PFSK-1 (cell line): ENCODE measurements at regions not wholly inside any gene's neighbourhood (a gene's known extent, or its start where the extent isn't known, plus 50 kb on each side); places are given as distances from the start of the nearest gene placed in this dataset.

Experiments
- FOXP2 ChIP-seq: optimal IDR thresholded peaks from 2 replicates; pipeline ENCODE3; 2011; ENCODE audit warnings: borderline replicate concordance, control low read depth, inconsistent platforms; ENCODE audit not compliant: insufficient read depth; ENCODE audit errors: extremely low read length, extremely low read depth
- POLR2AphosphoS5 ChIP-seq: IDR thresholded peaks from 2 replicates; pipeline ENCODE4 v1.6.1; 2012; ENCODE audit warnings: low read depth, mild to moderate bottlenecking, control low read depth, low read length, moderate library complexity
- SIN3A ChIP-seq: IDR thresholded peaks from 2 replicates; pipeline ENCODE4 v1.6.1; 2012; ENCODE audit warnings: mild to moderate bottlenecking, low read length, moderate library complexity, borderline replicate concordance; ENCODE audit not compliant: insufficient read depth
- TAF1 ChIP-seq: IDR thresholded peaks from 2 replicates; pipeline ENCODE4 v1.6.1; 2012; ENCODE audit warnings: low read length, control low read depth, borderline replicate concordance; ENCODE audit not compliant: insufficient read depth
- TF ChIP-seq, protein P1 (sequence below), 2 experiments: IDR thresholded peaks; 2 replicates each; pipeline versions ENCODE4 v1.6.1 to v1.8.0; 2011 to 2012; ENCODE audit warnings: low read depth in 2 of 2, low read length in 2 of 2, control low read depth in 1 of 2, inconsistent platforms in 1 of 2, mild to moderate bottlenecking in 1 of 2, moderate library complexity in 1 of 2; ENCODE audit not compliant: insufficient read depth in 1 of 2

DNA sequence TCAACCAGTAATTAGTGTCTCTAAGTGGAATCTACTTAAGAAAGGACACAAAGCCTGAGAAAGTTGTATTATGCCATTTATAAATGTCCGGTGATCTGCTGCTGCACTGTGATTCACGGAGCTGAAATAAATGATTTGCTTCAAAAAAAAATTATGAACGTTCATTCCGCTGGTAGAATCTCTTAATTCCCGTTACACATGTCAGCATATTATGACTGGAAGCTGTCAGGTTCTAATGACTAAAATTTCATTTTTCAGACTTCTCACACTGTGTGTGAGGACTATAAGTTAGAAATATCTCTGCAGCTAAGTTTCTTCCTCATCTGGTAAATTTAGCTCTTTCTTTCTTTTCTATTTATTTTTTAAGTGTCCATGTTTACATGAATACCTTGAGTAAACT, 647.1 kb downstream of the VRK1 start:
- no peak for TF ChIP-seq POLR2AphosphoS5
- no peak for TF ChIP-seq TAF1
- TF ChIP-seq, protein P1, sequence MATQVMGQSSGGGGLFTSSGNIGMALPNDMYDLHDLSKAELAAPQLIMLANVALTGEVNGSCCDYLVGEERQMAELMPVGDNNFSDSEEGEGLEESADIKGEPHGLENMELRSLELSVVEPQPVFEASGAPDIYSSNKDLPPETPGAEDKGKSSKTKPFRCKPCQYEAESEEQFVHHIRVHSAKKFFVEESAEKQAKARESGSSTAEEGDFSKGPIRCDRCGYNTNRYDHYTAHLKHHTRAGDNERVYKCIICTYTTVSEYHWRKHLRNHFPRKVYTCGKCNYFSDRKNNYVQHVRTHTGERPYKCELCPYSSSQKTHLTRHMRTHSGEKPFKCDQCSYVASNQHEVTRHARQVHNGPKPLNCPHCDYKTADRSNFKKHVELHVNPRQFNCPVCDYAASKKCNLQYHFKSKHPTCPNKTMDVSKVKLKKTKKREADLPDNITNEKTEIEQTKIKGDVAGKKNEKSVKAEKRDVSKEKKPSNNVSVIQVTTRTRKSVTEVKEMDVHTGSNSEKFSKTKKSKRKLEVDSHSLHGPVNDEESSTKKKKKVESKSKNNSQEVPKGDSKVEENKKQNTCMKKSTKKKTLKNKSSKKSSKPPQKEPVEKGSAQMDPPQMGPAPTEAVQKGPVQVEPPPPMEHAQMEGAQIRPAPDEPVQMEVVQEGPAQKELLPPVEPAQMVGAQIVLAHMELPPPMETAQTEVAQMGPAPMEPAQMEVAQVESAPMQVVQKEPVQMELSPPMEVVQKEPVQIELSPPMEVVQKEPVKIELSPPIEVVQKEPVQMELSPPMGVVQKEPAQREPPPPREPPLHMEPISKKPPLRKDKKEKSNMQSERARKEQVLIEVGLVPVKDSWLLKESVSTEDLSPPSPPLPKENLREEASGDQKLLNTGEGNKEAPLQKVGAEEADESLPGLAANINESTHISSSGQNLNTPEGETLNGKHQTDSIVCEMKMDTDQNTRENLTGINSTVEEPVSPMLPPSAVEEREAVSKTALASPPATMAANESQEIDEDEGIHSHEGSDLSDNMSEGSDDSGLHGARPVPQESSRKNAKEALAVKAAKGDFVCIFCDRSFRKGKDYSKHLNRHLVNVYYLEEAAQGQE (IDR thresholded peaks at IDR 0.05; ENCODE audit: insufficient read depth in 1 of 2, low read depth in 2 of 2, low read length in 2 of 2) = no peak
- TF ChIP-seq FOXP2 = no peak
- TF ChIP-seq SIN3A = no peak

DNA sequence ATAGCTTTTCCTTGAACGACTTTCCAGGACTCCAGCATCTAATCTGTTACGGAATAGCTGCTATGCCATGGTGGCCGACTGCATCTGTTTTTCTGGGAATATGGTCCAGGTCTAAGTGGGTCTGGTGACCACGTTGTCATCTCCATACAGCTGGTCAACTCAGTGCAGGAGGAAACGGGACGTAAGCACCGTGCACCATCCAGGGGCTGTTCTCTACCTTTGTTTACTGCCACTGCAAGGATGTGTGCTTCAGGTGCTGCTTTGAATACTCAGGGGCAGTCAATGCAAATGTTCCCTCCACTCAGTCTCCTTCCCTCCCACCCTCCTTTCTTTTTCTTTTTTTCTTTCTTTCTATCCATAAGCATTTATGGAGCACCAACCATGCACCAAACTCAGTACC, 648.2 kb downstream of the VRK1 start:
- TF ChIP-seq FOXP2 = no peak
- TF ChIP-seq, protein P1 (IDR thresholded peaks at IDR 0.05; ENCODE audit: insufficient read depth in 1 of 2, low read depth in 2 of 2, low read length in 2 of 2) = no peak

DNA sequence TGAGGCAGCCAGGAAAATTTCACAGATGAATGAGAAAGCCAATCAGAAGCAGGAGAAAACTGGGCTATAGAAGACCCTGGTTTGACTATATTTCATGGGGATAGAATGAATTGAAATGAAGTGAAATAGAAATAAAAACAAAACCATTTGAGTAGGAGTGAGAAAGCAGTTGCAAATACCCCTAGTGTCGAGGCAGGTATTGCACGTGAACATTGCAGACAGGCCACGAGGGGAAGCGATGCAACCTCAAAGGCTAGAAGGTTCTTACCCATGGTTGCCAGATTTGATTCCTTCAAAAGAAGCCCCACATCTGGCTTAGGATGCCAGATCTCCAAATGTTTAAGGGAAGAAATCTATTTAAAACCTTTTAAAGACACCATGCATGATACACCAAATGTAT, 648.9 kb downstream of the VRK1 start:
- TF ChIP-seq TAF1 (no peak), POLR2AphosphoS5 (no peak), FOXP2 (no peak), SIN3A (no peak)
- TF ChIP-seq, protein P1 (IDR thresholded peaks at IDR 0.05; ENCODE audit: insufficient read depth in 1 of 2, low read depth in 2 of 2, low read length in 2 of 2) = no peak

DNA sequence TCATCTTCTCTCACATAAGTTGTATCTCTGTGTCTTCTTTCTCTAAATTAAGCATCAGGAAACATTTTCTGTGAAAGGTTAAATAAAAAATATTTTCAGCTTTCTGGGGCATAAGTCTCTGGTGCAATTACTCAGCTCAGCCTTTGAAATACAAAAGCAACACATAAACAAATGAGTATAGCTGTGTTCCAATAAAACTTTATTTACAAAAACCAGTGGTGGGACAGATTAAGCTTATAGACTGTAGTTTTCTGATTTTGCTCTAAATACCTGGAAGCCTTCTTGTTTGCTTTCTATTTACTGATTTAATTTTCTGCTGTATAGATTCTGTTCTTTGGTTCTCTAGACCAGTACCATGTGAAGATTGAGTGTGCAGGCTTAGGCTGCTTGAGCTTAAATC, 655.1 kb downstream of the VRK1 start:
- TF ChIP-seq TAF1 (no peak), SIN3A (no peak), POLR2AphosphoS5 (no peak), FOXP2 (no peak)
- TF ChIP-seq, protein P1 (IDR thresholded peaks at IDR 0.05; ENCODE audit: insufficient read depth in 1 of 2, low read depth in 2 of 2, low read length in 2 of 2) = no peak

DNA sequence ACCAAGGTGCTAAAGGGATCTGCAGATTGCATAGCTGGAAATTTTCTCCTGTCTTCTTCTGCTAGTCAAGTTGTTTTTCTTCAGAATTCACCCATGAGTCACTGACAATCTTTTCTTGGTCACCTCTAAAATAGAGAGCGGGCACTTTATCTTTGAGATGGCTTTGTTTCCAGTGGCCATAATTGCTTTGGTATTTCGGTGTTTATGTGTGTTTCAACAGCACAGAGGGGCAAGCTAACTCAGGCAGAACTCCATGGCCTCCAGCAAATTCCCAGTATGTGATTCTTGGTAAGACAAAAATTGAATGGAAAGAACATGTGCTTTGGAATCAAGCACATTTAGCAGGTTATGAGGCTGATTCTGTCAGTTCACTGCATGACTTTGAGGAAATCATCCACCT, 656.8 kb downstream of the VRK1 start:
- TF ChIP-seq, protein P1 (IDR thresholded peaks at IDR 0.05; ENCODE audit: insufficient read depth in 1 of 2, low read depth in 2 of 2, low read length in 2 of 2) = no peak
- TF ChIP-seq SIN3A (no peak), TAF1 (no peak), POLR2AphosphoS5 (no peak), FOXP2 (no peak)
